GM19238 (cell line): ENCODE measurements at regions not wholly inside any gene's neighbourhood (a gene's known extent, or its start where the extent isn't known, plus 50 kb on each side); places are given as distances from the start of the nearest gene placed in this dataset.
"Not testable (repeated sequence)": the region's sequence is repeated elsewhere in the genome, so short reads cannot be mapped to it uniquely, and the experiment has no call there.

Experiments used
- DNase-seq: peaks from one replicate; pipeline ENCODE4 v3.0.0; 2011; ENCODE audit warnings: low spot score; ENCODE audit not compliant: insufficient read length

DNA sequence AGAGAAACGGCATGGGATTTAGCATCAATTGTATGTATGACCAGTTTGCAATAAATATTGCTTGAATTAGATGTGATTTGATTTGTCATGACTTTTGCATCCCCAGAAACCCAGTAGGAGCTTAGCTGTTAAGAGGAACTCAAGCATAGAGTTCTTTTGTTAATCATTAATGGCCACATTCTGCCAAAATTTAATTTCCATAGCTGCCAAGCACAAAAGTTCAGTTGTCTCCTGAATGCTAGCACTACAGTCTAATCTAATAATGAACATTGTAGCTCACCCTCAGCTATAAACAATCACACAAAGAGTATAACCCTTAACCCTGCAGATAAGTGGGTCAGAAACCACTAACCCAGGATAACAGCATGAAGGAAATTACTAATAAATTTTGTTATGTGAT, 169.8 kb upstream of the GRAMD2B start:
- DNase-seq, result no peak

DNA sequence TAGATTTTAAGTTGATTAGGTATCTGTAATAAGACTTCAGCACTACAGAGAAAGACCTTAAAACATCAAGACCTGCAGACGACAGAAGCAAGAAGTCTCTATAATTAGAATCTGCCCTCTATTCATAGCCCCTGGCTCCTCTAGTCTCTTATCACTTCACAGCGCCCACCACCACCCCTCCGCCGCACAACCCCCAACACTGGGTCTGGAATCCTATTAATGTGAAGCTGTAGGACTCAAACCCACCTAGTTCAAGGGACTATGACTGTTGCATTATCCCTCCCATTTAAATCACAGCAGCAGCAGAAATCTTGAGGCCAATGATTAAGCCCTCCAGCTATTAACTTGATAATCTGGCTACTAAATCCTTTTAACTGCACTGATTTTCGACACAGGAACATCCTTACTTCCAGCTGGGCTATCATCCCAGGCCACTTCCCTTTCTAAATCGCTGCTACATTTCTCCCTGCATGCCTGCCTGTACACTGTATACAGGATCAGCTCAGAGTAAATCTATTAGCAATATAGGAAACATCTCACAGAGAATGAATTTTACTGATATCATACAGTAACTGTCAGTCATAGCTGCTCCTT, 159.5 kb upstream of the GRAMD2B start:
- DNase-seq, result no peak

DNA sequence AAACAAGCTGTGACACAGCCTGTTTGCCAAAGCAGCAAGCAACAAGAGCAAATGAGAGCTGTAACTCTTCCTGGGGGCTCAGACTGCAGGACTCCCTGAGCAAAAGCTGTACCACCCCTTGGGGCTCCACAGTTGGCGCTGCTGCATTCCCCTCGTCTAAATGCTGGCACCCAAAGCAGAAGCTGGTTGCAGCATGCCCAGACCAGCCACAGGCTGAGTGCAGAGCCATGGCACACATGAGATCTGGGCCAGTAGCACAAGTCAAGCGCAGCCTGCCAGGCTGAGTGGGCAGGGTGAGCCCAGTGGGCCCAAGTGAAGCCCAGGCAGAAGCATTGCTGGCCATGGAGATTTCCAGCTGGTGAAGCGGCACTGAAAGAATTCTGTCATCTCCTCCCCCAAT, 157.3 kb upstream of the GRAMD2B start:
- DNase-seq, result no peak

DNA sequence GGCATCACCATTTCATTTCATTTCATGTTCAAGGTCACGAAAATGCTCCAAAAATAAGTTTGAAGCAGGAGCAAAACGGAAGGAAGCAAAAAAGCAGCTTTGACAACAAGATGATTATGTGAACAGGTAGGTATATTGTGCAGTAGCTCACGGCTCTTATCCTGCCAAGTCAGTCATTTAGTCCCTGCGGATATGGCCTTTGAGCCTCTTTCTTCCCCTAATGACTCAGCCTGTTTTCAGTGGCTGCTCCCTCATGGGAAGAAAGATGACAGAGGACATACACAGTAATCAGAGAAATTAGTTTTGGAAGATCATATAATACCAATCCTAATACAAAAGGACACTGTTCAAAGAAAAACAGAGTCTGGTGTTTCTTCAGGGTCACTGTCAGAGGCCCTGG, 155.8 kb upstream of the GRAMD2B start:
- no peak for DNase-seq

DNA sequence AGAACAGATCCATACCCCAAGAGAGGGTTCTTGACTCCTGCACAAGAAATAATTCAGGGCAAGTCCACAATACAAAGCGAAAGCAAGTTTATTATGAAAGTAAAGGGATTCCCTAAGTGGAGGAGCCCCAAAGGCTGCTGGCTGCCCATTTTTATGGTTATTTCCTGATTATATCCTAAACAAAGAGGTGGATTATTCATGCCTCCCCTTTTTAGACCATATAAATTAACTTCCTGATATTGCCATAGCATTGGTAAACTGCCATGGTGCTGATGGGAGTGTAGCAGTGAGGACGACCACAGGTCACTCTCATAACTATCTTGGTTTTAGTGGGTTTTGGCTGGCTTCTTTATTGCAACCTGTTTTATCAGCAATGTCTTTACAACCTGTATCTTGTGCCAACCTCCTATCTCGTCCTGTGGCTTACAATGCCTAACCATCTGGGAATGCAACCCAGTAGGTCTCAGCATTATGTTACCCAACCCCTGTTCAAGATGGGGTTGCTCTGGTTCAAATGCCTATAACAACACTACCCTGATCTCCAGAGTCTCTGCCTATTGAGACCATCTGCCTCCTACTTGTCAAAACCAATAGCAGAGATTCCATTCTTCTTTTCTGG, 154.4 kb upstream of the GRAMD2B start:
- DNase-seq, result no peak

DNA sequence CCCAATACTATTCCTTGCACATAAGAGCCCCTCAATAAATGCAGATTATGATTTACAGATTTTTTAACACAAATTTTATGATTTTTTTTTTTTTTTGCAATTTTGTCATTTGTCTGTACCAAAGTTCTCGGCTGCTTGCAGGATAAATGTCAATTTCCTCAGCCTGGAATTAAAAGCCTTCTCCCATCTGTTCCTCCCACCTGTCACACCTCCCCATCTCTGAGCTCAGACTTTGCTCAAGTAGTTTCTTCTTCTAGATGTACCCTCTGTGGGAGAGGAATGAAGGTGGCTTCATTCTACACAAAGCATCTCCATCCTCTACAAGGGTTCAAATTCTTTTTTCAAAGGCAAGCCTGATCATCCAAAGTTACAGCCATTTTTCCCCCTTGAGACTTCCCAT, 153.7 kb upstream of the GRAMD2B start:
- no peak for DNase-seq

DNA sequence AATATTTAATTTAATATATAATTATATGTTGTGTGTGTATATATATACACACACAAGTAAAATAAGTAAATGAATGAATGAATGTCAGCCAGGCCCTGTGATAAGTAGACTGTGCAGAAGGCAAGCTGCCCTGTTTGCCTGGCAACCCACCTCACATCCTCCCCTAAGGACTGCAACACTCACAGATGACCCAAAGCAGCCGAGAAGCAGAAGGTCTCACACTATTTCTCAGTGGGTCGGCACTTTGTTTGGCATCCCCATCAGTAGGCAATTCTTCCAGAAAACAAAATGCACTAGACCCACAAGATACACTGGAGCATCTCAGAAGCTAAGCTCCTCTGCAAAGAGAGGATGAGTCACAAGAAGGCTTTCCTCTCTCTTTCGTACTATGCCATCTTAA, 152.1 kb upstream of the GRAMD2B start:
- DNase-seq, result no peak

DNA sequence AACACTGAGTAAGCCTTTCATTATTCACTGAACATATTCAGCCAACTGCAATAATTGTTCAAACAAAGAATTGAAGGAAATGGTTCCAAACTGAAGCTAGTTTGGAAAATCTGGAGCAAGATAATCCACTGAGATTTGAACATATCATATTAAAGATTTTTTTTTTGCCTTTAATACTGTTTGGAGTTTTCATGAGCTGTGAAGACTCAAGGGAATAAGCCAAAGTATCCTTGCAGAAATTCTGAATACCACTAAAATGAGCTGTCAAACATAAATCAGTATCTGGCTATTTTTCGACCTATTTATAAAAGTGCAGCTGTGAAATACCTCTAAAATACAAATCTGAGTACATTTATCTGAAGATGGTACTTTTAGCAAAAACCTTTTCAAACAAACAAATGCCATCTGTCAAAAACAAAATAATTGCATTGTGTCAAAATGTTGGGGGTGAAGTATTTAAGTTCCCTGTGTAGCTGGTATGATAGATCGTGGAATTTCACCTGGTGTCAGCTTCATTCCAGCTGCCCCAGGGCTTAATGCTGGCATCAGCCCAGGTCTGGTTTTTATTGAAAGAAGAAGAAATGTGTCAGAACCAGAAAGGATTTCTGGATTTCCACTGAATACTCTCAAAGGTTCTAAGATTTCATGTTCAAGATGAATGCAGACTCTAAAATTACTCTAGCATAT, 149.0 kb upstream of the GRAMD2B start:
- no peak for DNase-seq

DNA sequence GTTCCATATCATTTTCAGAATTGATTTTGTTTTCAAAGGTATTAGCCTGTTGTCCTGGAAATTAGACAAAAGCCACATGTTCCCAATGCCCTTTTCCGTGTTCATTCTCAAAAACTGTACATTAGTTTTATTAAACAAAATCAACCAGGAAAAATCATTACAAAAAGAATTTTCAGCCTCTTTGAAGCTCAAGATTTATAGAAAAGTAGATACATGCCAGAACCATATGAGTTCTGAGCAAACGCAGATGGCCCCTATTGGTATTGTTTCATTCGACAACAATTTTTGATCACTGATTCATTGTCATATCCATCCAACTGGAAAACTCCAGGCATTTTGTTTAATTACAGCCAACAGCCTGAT, 148.5 kb upstream of the GRAMD2B start:
- DNase-seq, result no peak

DNA sequence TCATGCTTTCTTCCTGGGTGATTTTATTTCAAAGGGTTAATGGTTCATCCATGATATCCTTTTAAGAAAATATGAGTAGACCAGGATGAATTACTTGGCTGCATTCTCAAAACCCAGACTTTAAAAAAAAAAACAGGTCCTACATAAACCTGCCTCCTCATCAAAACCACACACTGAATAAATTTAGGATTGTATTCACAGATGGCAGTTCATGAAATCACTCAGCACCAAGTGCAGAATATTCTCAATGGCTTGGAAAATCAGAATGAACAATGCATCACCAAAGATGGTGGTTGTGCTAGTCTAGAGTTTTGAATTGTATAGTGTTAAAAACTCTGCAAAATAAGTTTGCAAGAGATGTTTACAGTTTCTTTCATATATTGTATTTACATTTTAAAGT, 145.4 kb upstream of the GRAMD2B start:
- DNase-seq, result no peak

DNA sequence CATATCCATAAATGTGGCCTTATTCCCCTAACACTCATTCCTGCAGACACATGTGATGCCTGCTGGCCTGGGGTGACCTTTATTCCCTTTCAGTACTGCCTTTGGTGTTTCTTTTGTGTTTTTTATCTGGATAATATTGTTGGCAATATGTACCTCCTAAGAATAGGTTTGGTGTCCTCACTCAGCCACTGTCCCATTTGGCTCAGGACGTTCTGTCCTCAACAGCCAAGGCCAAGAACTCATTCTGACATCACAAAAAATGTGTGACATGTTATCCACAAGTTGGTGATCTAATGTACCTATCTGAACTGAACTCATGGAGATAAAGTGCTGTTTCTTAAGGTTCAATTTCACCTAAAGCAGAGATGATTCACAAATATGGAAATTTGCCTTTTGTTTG, 142.9 kb upstream of the GRAMD2B start:
- DNase-seq, result no peak

DNA sequence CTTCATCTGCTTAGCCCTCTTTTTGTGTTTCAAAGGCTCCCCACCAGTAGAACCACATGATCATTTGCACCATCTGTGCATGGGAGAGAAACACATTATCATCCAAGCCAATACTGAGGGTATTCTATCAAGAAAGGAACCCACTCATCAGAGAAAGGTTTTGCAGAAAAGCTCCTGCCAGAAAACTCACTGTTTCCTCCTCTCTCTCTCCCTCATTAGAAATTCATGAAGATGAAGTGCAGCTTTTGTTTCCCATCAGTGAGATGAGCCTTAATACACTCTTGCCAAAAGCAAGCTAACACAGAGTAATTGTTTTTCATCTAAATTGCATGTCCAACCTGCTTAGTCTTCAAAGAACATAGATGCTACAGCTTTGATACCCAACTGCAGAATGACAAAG, 142.4 kb upstream of the GRAMD2B start:
- DNase-seq, result no peak

DNA sequence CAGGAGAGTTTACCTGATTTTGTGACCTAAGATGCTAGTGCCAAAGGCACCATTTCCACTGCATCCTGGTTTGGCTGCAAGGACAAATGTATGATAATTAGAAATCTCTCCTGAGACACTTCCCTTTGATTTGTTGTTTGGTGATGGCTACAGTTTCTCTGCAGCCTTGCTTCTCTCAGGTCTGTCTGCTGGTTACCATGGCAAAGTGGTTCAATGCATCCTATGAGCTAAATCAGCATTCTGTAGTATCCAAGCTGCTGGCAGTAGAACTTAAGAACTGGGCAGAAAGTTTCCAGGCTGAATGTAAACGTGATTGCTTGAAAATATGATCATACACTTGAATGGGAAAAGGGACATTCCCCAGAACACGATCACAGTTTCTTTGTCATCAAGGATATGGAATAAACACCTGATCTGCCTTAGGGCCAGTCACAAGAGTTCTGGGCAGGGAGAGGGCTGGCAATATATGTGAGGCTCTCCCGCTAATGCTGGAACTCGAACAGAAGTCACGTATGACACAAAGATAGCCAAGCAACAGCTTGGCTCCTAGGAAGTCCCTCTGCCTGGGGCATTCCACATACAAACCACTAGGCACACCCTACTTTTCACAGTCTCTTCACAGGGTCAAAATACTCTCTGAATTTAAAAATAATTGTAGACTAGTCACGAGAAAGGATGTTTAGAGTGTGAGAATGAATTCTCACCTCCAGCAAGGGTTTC, 138.1 kb upstream of the GRAMD2B start:
- DNase-seq, result no peak

DNA sequence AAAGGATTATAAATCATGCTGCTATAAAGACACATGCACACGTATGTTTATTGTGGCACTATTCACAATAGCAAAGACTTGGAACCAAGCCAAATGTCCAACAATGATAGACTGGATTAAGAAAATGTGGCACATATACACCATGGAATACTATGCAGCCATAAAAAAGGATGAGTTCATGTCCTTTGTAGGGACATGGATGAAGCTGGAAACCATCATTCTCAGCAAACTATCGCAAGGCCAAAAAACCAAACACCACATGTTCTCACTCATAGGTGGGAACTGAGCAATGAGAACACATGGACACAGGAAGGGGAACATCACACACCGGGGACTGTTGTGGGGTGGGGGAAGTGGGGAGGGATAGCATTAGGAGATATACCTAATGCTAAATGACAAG, 127.1 kb upstream of the GRAMD2B start:
- DNase-seq, result not testable (repeated sequence)

DNA sequence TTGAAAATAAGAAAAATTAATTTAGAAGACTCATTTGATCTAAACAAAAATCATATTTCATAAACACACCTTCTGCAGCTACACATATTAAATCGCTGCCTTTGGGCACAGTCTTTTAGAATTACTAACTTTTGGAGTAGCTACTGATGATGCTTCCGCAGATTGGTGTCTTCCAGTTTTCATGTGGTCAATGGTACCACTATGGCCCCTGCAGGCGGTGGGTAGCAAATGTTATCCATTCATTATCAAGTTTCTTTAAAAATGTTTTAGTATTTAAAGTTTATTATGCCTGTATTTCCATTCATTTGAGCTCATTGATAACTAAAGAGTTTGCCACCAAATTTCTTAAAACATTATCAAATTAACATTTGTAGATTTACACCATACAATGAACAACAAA, 122.9 kb upstream of the GRAMD2B start:
- DNase-seq, result no peak

DNA sequence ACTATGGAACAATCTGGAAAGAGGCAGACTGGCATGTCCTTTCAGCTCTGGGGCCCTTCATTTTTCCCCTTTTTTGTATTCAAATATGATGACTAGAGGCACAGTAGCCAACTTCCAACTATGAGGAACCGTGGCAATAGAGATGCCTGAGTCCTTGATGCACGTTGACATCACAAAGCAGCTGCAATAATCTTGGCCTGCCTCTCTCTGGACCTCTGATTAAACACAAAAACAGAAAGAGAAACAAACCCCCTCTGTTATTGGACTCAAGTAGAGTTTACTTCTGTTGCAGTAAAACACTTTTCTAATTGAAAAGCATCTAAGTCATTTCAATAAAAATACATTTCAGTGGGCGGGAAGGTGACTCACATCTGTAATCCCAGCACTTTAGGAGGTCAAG, 122.2 kb upstream of the GRAMD2B start:
- no peak for DNase-seq

DNA sequence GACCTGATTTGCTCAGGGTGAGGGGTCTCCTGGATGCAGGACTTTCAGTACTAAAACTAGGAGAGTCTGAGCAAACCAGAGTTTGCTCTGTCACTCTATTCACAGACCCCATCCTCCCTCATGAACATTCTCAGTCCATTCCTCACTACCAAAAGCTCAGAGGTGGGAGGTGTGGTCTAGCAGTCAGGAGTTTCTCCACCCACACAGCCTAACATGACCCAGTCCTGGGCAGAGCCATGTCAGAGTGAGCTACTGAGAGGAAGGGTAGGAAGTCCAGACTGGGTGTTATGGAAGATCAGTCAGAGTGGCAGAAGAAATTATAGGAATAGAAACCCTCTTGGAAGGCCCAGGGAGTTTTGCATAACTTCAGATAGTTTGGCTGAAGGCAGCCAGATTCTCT, 113.3 kb upstream of the GRAMD2B start:
- DNase-seq, result no peak

DNA sequence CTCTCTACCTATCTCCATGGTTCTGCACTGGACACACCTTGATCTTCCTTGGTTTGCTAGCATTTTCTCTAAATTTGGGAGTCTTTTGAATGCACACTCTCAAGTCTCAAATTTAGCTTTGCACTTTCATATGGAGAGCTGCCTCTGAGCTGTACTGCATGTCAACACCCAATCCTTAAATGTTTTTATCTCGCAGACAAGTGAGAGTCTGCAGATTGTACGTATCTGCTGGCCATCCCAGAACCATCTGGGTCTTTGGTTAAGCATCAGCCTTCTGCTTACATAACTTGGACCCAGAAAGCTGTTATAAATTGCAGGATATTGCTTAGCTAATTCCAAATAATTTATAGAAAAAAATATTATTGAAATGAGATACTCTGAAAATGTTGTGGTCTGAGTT, 111.4 kb upstream of the GRAMD2B start:
- no peak for DNase-seq

DNA sequence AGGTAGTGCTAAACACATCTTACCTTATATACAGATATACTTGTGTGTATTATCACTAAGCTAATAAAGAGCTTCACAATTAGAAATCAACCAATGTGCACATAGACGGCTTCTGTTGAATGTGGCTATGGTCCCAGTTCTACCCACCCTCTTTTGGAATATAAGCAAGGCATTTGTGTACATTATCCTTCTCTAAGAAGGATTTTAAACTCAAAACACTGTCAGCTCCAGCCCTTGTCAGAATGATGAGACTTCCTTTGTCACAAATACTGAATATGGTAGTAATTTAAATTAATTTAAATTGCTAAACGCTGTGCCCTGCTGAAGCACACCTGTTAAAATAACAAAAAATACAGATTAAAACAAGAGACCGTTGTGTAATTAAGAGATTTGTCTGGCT, 107.9 kb upstream of the GRAMD2B start:
- DNase-seq, result no peak

DNA sequence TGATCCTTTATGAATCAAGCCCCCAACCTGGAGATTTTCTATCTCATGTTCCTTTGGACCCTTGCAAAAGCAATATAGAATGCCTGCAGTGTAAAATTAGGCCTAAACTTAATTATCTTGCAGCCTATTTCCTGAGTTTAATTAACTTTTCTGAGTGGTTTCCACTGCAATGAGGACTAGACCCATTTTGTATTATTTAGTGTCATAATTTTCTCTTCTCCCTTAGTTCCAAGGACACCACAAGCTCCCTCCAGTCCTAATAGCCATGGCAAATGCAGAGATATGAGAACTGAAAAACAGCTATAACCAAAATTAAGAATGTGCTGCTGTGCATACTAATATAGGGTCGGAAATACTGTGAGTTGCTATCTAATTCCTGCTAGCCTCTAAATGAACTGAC, 90.9 kb upstream of the GRAMD2B start:
- DNase-seq, result no peak

DNA sequence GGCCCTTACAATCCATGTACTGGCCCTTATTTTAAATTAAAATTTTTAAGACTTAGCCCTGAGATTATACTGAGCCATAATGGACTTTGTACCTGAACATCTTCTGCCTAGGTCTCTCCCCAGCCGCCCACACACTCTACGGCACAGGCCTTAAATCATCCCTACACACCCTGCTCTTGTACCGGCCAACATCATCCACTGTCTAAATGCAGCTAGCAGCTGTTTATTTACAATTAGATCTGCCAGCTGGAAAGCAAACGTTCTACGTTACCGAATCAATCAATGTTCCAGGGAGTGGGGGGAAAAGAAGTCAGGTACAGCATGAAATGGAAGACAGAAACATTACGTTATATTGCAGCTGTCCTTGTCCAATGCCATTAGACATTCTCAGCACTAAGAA, 88.4 kb upstream of the GRAMD2B start:
- DNase-seq, result no peak

DNA sequence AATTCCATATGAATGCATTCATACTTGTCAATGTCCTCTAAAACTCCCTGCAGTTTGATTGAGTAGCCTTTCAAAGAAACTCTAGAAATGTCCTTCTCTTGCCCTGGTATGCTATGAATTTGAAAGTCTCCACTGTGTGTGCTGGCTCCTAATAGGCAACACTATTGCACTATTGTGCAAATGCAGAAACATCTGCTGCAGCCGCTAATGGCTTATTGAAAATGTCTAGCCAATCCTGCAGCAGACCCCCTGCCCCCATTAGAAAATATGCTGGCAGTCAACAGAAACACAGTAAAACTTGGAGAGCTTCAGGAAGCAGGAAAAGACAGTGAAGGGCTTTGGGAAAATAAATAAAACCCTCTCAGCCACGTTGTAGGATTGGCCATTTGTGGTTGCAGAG, 87.3 kb upstream of the GRAMD2B start:
- no peak for DNase-seq

DNA sequence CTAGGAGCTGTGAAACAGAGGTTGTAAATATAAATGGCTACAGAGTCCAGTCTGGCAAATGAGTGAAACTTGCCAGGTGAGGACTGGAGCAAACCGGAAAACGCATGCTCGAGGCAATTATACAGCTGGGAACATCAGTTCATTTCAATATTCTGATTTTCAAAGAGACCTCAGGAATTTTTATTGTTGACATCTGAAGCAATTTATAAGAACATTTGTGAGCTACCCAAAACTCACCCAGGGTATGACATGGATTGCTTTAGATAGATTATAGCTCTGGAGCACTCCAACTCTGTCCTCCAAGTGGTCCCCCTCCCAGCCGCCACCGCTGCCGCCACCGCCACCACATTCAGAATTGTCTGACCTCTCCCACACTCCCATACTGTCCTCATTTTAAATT, 84.6 kb upstream of the GRAMD2B start:
- DNase-seq, result no peak
